ENCODE measurements at regions not wholly inside any gene's neighbourhood (a gene's known extent, or its start where the extent isn't known, plus 50 kb on each side); places are given as distances from the start of the nearest gene placed in this dataset.

GRCh38 chr1:219521325-219521724 is 91.6 kb downstream of the ZC3H11B start:
- ATAC-seq = no peak
- no peak for DNase-seq

GRCh38 chr1:219520241-219520640 is 92.7 kb downstream of the ZC3H11B start:
- no peak for DNase-seq
- no peak for ATAC-seq

GRCh38 chr1:219518907-219519248 is 94.0 kb downstream of the ZC3H11B start:
- DNase-seq = no peak
- ATAC-seq = no peak

- no peak for DNase-seq
- no peak for ATAC-seq
These were observed 94.6 kb downstream of the ZC3H11B start for GRCh38 chr1:219518168-219518906.

- ATAC-seq = no peak
- DNase-seq = no peak
These were observed 95.9 kb downstream of the ZC3H11B start for GRCh38 chr1:219517031-219517430.

GRCh38 chr1:219514728-219515127 is 98.2 kb downstream of the ZC3H11B start:
- ATAC-seq = no peak
- DNase-seq = no peak

- DNase-seq (no peak), ATAC-seq (no peak)
These were observed 105.5 kb downstream of the ZC3H11B start for GRCh38 chr1:219507437-219507836.

- ATAC-seq = no peak
- DNase-seq = no peak
These were observed 106.0 kb downstream of the ZC3H11B start for GRCh38 chr1:219506936-219507335.

GRCh38 chr1:219506473-219506899 is 106.4 kb downstream of the ZC3H11B start:
- no peak for ATAC-seq
- DNase-seq = no peak

- ATAC-seq (no peak), DNase-seq (no peak)
These were observed 107.0 kb downstream of the ZC3H11B start for GRCh38 chr1:219505886-219506285.

- ATAC-seq (no peak), DNase-seq (no peak)
These were observed 109.3 kb downstream of the ZC3H11B start for GRCh38 chr1:219503604-219504003.

- ATAC-seq (no peak), DNase-seq (no peak)
These were observed 112.5 kb downstream of the ZC3H11B start for GRCh38 chr1:219500327-219500897.

GRCh38 chr1:219498666-219499065 is 114.2 kb downstream of the ZC3H11B start:
- DNase-seq (no peak), ATAC-seq (no peak)

- DNase-seq = no peak
- no peak for ATAC-seq
These were observed 117.0 kb downstream of the ZC3H11B start for GRCh38 chr1:219495737-219496408.

- ATAC-seq = no peak
- no peak for DNase-seq
These were observed 120.2 kb downstream of the ZC3H11B start for GRCh38 chr1:219492717-219493116.

GRCh38 chr1:219490566-219490965 is 122.3 kb downstream of the ZC3H11B start:
- ATAC-seq (no peak), DNase-seq (no peak)

GRCh38 chr1:219489636-219490035 is 123.3 kb downstream of the ZC3H11B start:
- no peak for DNase-seq
- ATAC-seq = no peak

- ATAC-seq (no peak), DNase-seq (no peak)
These were observed 124.6 kb downstream of the ZC3H11B start for GRCh38 chr1:219488275-219488674.

GRCh38 chr1:219483530-219483929 is 129.4 kb downstream of the ZC3H11B start:
- no peak for DNase-seq
- ATAC-seq = no peak

GRCh38 chr1:219480011-219480410 is 132.9 kb downstream of the ZC3H11B start:
- DNase-seq (no peak), ATAC-seq (no peak)

- DNase-seq = no peak
- no peak for ATAC-seq
These were observed 134.1 kb downstream of the ZC3H11B start for GRCh38 chr1:219478811-219479210.

- no peak for ATAC-seq
- no peak for DNase-seq
These were observed 135.0 kb downstream of the ZC3H11B start for GRCh38 chr1:219477861-219478260.

GRCh38 chr1:219476716-219477115 is 136.2 kb downstream of the ZC3H11B start:
- no peak for ATAC-seq
- no peak for DNase-seq

GRCh38 chr1:219476116-219476515 is 136.8 kb downstream of the ZC3H11B start:
- DNase-seq = no peak
- no peak for ATAC-seq
